ENCODE measurements at regions not wholly inside any gene's neighbourhood (a gene's known extent, or its start where the extent isn't known, plus 50 kb on each side); places are given as distances from the start of the nearest gene placed in this dataset.

DNA sequence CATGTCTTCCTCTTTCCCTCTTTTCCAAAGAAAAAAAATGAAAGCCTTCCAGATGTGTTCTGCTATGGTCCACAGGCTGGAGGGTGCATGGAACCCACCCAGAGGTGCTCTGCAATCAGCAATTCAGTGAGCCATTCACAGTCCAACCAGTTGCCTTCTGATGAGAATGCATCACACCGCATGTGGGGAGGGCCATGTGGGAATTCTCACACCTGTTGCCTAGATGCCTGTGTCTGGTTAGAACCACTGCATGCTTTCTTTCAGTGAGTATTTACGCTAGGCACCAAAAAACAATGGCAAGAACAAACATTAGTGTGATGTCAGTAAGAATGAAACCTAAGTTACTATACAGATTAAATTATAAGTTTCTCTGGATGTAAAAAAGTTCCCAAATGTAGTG is 311.6 kb upstream of the CDYL start:
- TF ChIP-seq, protein P1, sequence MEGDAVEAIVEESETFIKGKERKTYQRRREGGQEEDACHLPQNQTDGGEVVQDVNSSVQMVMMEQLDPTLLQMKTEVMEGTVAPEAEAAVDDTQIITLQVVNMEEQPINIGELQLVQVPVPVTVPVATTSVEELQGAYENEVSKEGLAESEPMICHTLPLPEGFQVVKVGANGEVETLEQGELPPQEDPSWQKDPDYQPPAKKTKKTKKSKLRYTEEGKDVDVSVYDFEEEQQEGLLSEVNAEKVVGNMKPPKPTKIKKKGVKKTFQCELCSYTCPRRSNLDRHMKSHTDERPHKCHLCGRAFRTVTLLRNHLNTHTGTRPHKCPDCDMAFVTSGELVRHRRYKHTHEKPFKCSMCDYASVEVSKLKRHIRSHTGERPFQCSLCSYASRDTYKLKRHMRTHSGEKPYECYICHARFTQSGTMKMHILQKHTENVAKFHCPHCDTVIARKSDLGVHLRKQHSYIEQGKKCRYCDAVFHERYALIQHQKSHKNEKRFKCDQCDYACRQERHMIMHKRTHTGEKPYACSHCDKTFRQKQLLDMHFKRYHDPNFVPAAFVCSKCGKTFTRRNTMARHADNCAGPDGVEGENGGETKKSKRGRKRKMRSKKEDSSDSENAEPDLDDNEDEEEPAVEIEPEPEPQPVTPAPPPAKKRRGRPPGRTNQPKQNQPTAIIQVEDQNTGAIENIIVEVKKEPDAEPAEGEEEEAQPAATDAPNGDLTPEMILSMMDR (IDR thresholded peaks at IDR 0.05; ENCODE audit: poor library complexity, severe bottlenecking): no peak
- H3K4me1 ChIP-seq (ENCODE audit: insufficient read depth, poor library complexity, severe bottlenecking): peaks cover 6% of the 10 kb centered on the region
- DNase-seq (ENCODE audit: low spot score) (no peak), ATAC-seq (ENCODE audit: low read depth) (no peak)
- H3K36me3 ChIP-seq (ENCODE audit: low read depth): no peaks in the 10 kb centered on the region
- no peak overlapping the region for H3K4me3 ChIP-seq (ENCODE audit: severe bottlenecking)
- no peaks in the 10 kb centered on the region for H3K27me3 ChIP-seq (ENCODE audit: insufficient read depth, poor library complexity, severe bottlenecking)
- H3K9me3 ChIP-seq (ENCODE audit: severe bottlenecking): no peaks in the 10 kb centered on the region
- no peak overlapping the region for H3K27ac ChIP-seq (ENCODE audit: poor library complexity, severe bottlenecking)

DNA sequence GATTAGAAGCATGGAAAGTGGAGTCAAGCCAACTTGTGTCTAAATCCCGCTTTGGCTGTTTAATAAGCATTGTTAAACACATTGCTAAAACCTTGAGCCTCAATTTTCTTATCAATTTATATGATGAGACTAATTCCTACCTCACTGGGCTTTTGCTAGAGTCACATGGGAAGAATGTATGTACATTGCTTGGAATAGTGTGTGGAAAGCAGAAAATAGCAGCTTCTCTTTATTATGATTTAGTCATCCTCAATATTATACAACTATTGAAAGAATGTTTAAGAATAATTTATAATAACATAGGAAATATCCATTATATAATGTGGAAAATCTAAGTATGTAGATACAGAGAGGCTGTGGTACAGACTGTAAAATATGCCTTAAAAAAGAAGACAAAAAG is 313.0 kb upstream of the CDYL start:
- H3K27ac ChIP-seq (ENCODE audit: poor library complexity, severe bottlenecking): no peak overlapping the region
- no peaks in the 10 kb centered on the region for H3K36me3 ChIP-seq (ENCODE audit: low read depth)
- TF ChIP-seq, protein P1 (IDR thresholded peaks at IDR 0.05; ENCODE audit: poor library complexity, severe bottlenecking): no peak
- no peaks in the 10 kb centered on the region for H3K27me3 ChIP-seq (ENCODE audit: insufficient read depth, poor library complexity, severe bottlenecking)
- no peak overlapping the region for H3K4me3 ChIP-seq (ENCODE audit: severe bottlenecking)
- DNase-seq (ENCODE audit: low spot score) (no peak), ATAC-seq (ENCODE audit: low read depth) (no peak)
- H3K9me3 ChIP-seq (ENCODE audit: severe bottlenecking): no peaks in the 10 kb centered on the region
- H3K4me1 ChIP-seq (ENCODE audit: insufficient read depth, poor library complexity, severe bottlenecking): peaks cover 15% of the 10 kb centered on the region

DNA sequence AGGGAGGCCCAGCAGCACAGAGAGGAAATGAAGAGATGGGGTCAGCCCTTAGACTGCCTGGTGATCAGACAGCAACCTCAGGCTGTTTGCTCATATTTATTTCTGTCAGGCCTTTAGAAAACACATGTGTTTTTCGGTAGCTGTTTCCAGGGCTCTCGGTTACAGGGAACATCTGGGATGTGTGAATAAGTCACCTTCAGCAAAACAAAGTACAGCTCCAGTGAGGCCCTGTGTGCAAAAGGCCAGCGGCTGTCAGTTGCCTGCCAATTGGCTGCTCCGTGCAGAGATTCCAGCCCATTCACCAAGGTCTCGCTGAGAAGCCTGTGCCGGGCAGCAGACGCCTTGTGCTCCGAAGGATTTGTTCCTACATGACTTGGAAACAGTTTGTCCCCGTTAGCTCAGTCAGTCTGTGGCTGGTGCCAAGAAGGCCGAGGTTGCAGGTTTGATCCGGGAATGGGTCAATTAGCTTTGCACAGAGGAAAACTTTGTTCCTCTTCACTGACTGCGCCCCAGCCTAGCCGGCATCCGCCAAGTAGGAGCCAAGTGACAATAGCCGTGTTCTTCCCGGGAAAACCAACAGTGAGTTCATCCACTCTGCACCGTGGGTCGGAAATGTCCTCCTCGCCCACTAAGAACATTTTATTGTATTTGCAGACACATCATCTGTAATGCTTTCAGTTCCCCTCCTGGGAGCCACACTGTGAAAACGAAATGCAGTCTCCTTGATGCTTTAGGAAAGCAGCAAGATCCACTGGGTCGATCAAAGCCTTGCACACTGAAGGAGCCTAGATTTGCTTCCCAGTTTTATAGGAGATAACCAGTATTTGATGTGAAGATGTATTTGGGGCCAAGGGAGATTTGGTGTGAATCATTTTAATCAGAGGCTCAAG is 315.4 kb upstream of the CDYL start:
- H3K36me3 ChIP-seq (ENCODE audit: low read depth): no peaks in the 10 kb centered on the region
- TF ChIP-seq, protein P1 (IDR thresholded peaks at IDR 0.05; ENCODE audit: poor library complexity, severe bottlenecking): no peak
- H3K4me1 ChIP-seq (ENCODE audit: insufficient read depth, poor library complexity, severe bottlenecking): peaks cover 9% of the 10 kb centered on the region
- DNase-seq (ENCODE audit: low spot score) (no peak), ATAC-seq (ENCODE audit: low read depth) (no peak)
- no peak overlapping the region for H3K4me3 ChIP-seq (ENCODE audit: severe bottlenecking)
- no peak overlapping the region for H3K27ac ChIP-seq (ENCODE audit: poor library complexity, severe bottlenecking)
- H3K27me3 ChIP-seq (ENCODE audit: insufficient read depth, poor library complexity, severe bottlenecking): no peaks in the 10 kb centered on the region
- no peaks in the 10 kb centered on the region for H3K9me3 ChIP-seq (ENCODE audit: severe bottlenecking)

DNA sequence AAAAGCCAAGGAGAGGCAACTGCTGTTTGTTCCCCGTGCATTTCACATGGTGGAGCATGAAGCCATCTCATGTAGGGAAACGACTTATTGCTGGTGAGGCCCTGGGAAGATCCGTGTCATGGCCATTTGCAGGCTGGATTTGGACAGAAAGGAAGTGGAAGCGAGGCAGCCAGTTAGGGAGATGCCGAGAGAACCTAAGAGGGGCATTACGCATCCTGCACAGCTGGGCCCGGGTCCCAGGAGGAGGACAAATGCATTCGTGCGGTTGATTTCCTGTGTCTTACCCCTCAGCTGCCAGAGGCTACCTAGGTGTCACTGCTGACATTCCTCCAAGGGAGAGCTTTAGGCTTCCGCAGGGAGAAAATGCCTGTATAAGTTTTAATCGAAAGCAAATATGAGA is 316.2 kb upstream of the CDYL start:
- H3K27ac ChIP-seq (ENCODE audit: poor library complexity, severe bottlenecking): peak overlapping the region; percentile 59
- DNase-seq (ENCODE audit: low spot score) (no peak), ATAC-seq (ENCODE audit: low read depth) (no peak)
- TF ChIP-seq, protein P1 (IDR thresholded peaks at IDR 0.05; ENCODE audit: poor library complexity, severe bottlenecking): no peak
- no peaks in the 10 kb centered on the region for H3K27me3 ChIP-seq (ENCODE audit: insufficient read depth, poor library complexity, severe bottlenecking)
- no peaks in the 10 kb centered on the region for H3K9me3 ChIP-seq (ENCODE audit: severe bottlenecking)
- H3K4me1 ChIP-seq (ENCODE audit: insufficient read depth, poor library complexity, severe bottlenecking): peaks cover 9% of the 10 kb centered on the region
- H3K36me3 ChIP-seq (ENCODE audit: low read depth): no peaks in the 10 kb centered on the region
- H3K4me3 ChIP-seq (ENCODE audit: severe bottlenecking): no peak overlapping the region

DNA sequence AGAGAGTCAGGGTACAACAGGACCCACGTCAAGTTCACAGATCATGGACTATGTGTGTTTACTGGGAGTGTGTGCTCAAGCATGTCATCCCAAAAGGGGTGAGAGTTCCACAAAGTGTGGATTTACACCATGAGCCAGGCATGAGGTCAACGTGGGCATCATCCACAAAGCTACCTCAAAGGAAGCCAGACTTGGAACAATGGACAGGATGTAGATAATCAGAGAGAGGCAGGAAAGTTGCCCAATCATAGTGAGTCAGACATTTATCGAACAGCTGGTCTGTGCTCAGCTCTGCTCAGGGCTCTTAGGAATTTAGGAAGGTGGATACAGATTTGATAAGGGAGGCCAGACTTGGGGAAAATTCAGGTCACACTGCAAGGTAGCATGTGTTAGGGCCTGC is 317.2 kb upstream of the CDYL start:
- Histone ChIP-seq H3K4me3 (ENCODE audit: severe bottlenecking) (no peak overlapping the region), H3K4me1 (ENCODE audit: insufficient read depth, poor library complexity, severe bottlenecking) (peaks cover 9% of the 10 kb centered on the region), H3K27ac (ENCODE audit: poor library complexity, severe bottlenecking) (peak overlapping the region; percentile 59), H3K36me3 (ENCODE audit: low read depth) (no peaks in the 10 kb centered on the region), H3K9me3 (ENCODE audit: severe bottlenecking) (no peaks in the 10 kb centered on the region), H3K27me3 (ENCODE audit: insufficient read depth, poor library complexity, severe bottlenecking) (no peaks in the 10 kb centered on the region)
- DNase-seq (ENCODE audit: low spot score) (no peak), ATAC-seq (ENCODE audit: low read depth) (peak; percentile 98)
- TF ChIP-seq, protein P1 (IDR thresholded peaks at IDR 0.05; ENCODE audit: poor library complexity, severe bottlenecking): no peak

Measured in RWPE2 (cell line).